Uterus (tissue), 3 donors: ENCODE measurements at regions not wholly inside any gene's neighbourhood (a gene's known extent, or its start where the extent isn't known, plus 50 kb on each side); places are given as distances from the start of the nearest gene placed in this dataset.

Experiments used
- DNase-seq, 2 donors: peaks; one replicate each; pipeline ENCODE4 v3.0.0-alpha.2; 2019 to 2020
- H3K27ac ChIP-seq, 2 donors: fragments of 200-600 bp; sonication (generic); 1 replicate in 1 of 2; 2 replicates in 1 of 2; pipeline ENCODE4 v1.5.1; 2016 to 2018
- H3K27me3 ChIP-seq, 2 donors: fragments of 200-600 bp; sonication (generic); one replicate each; pipeline ENCODE4 v1.5.1; 2018 to 2019; ENCODE audit warnings: control low read depth in 1 of 2
- H3K36me3 ChIP-seq, 2 donors: fragments of 200-600 bp; sonication (generic); one replicate each; pipeline ENCODE4 v1.5.1; 2019; ENCODE audit warnings: control low read depth in 1 of 2
- H3K4me1 ChIP-seq, 2 donors: fragments of 200-600 bp; sonication (generic); one replicate each; pipeline ENCODE4 v1.5.1; 2018 to 2019; ENCODE audit warnings: control low read depth in 1 of 2
- H3K4me3 ChIP-seq, 2 donors: fragments of 200-600 bp; sonication (generic); 1 replicate in 1 of 2; 2 replicates in 1 of 2; pipeline ENCODE4 v1.5.1; 2018 to 2019; ENCODE audit warnings: mild to moderate bottlenecking in 1 of 2
- H3K9me3 ChIP-seq, 2 donors: fragments of 200-600 bp; sonication (generic); one replicate each; pipeline ENCODE4 v1.5.1; 2019; ENCODE audit warnings: control low read depth in 1 of 2
- CTCF ChIP-seq, 4 experiments: fragments of 200-600 bp in 2 of 4; fragments of 450-650 bp in 2 of 4; sonication (generic) in 2 of 4; IDR thresholded peaks; one replicate each; pipeline ENCODE4 v1.5.1; 2016 to 2019; ENCODE audit warnings: antibody characterized with exemption in 4 of 4, mild to moderate bottlenecking in 2 of 4, moderate library complexity in 1 of 4
- POLR2A ChIP-seq, 2 donors: fragments of 450-650 bp; IDR thresholded peaks; one replicate each; pipeline ENCODE4 v1.6.1; 2016; ENCODE audit warnings: antibody characterized with exemption in 2 of 2, mild to moderate bottlenecking in 1 of 2, moderate library complexity in 1 of 2
- intact Hi-C: fragments of 100-400 bp; cut with DNase I; formaldehyde crosslinking; loops from one replicate; pipeline ENCODE4 v1.15.1; 2023; ENCODE audit warnings: low total_unique reads
- donor health status: DM: yes; HTN: yes; CAD: no.

- DNase-seq = no peak
- Histone ChIP-seq H3K36me3 (no peaks in the 10 kb centered on the region), H3K27ac (no peak overlapping the region), H3K9me3 (no peaks in the 10 kb centered on the region), H3K4me1 (no peaks in the 10 kb centered on the region), H3K27me3 (no peaks in the 10 kb centered on the region), H3K4me3 (no peak overlapping the region)
- TF ChIP-seq POLR2A (IDR thresholded peaks at IDR 0.05) = no peak
- no peak for TF ChIP-seq CTCF (IDR thresholded peaks at IDR 0.05)
- intact Hi-C loops = no loop called here
These were observed 169.2 kb downstream of the LYPLAL1 start for GRCh38 chr1:219342836-219343235.

GRCh38 chr1:219340796-219341195, 167.1 kb downstream of the LYPLAL1 start:
- no peaks in the 10 kb centered on the region for H3K27me3 ChIP-seq
- no peak for DNase-seq
- H3K4me1 ChIP-seq = no peaks in the 10 kb centered on the region
- no peak overlapping the region for H3K27ac ChIP-seq
- H3K4me3 ChIP-seq = no peak overlapping the region
- TF ChIP-seq POLR2A (IDR thresholded peaks at IDR 0.05) (no peak), CTCF (IDR thresholded peaks at IDR 0.05) (no peak)
- no peaks in the 10 kb centered on the region for H3K9me3 ChIP-seq
- no peaks in the 10 kb centered on the region for H3K36me3 ChIP-seq
- intact Hi-C loops = no loop called here

- H3K4me1 ChIP-seq = no peaks in the 10 kb centered on the region
- DNase-seq = no peak
- intact Hi-C loops = no loop called here
- no peak overlapping the region for H3K27ac ChIP-seq
- no peak for TF ChIP-seq POLR2A (IDR thresholded peaks at IDR 0.05)
- TF ChIP-seq CTCF (IDR thresholded peaks at IDR 0.05) = no peak
- no peak overlapping the region for H3K4me3 ChIP-seq
- H3K27me3 ChIP-seq = no peaks in the 10 kb centered on the region
- no peaks in the 10 kb centered on the region for H3K9me3 ChIP-seq
- H3K36me3 ChIP-seq = no peaks in the 10 kb centered on the region
These were observed 165.8 kb downstream of the LYPLAL1 start for GRCh38 chr1:219339466-219339865.

GRCh38 chr1:219337588-219337987, 163.9 kb downstream of the LYPLAL1 start:
- Histone ChIP-seq H3K4me3 (no peak overlapping the region), H3K36me3 (no peaks in the 10 kb centered on the region), H3K4me1 (no peaks in the 10 kb centered on the region), H3K27me3 (no peaks in the 10 kb centered on the region), H3K27ac (no peak overlapping the region), H3K9me3 (no peaks in the 10 kb centered on the region)
- intact Hi-C loops = no loop called here
- no peak for DNase-seq
- TF ChIP-seq CTCF (IDR thresholded peaks at IDR 0.05) = no peak
- TF ChIP-seq POLR2A (IDR thresholded peaks at IDR 0.05) = no peak

- TF ChIP-seq CTCF (IDR thresholded peaks at IDR 0.05) = no peak
- no peak for TF ChIP-seq POLR2A (IDR thresholded peaks at IDR 0.05)
- H3K9me3 ChIP-seq = no peaks in the 10 kb centered on the region
- H3K4me1 ChIP-seq = no peaks in the 10 kb centered on the region
- H3K27ac ChIP-seq = no peak overlapping the region
- intact Hi-C loops = no loop called here
- no peak for DNase-seq
- H3K36me3 ChIP-seq = no peaks in the 10 kb centered on the region
- no peaks in the 10 kb centered on the region for H3K27me3 ChIP-seq
- H3K4me3 ChIP-seq = no peak overlapping the region
These were observed 159.9 kb downstream of the LYPLAL1 start for GRCh38 chr1:219333626-219334025.
